ENCODE measurements at regions not wholly inside any gene's neighbourhood (a gene's known extent, or its start where the extent isn't known, plus 50 kb on each side); places are given as distances from the start of the nearest gene placed in this dataset.

DNA sequence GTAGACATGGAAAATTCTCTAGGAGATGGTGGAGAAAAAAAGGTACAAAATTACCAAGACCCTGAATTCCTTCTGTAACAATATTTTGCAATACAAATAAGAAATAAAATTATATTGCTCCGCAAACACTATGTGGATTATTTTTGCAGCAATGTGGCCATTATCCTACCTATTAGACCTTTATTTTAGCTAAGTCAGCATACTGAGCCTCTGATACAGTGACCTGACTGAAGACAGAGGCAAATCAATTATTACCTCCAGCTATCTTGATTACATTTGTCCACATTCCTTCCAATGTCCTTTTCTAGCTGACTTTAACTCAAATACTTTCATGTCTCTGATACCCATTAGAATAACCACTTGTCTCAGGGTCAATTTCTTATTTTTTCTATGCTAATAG is 610.9 kb downstream of the LRRIQ3 start:
- TF ChIP-seq POLR2A (IDR thresholded peaks at IDR 0.05; ENCODE audit: low read length) (no peak), GATA1 (IDR thresholded peaks at IDR 0.05; ENCODE audit: low read depth, low read length) (no peak)

Measured in erythroblast (primary cell).